Spinal cord (tissue), 9 donors: ENCODE measurements at regions not wholly inside any gene's neighbourhood (a gene's known extent, or its start where the extent isn't known, plus 50 kb on each side); places are given as distances from the start of the nearest gene placed in this dataset.
A peak's percentile ranks its signal among the peaks of the same experiment; 100 is the strongest.

ENCODE experiments used
- DNase-seq, 6 donors: peaks; one replicate each; pipeline versions ENCODE4 v3.0.0 to v3.0.0-alpha.2; 2013 to 2015; ENCODE audit warnings: low spot score in 6 of 6, low read depth in 4 of 6
- H3K27ac ChIP-seq: one replicate; pipeline ENCODE4 v1.5.1; 2013; ENCODE audit warnings: low read depth, low read length, control low read depth
- H3K27me3 ChIP-seq: one replicate; pipeline ENCODE4 v1.6.1; 2013; ENCODE audit warnings: low read length; ENCODE audit not compliant: control insufficient read depth, insufficient read depth
- H3K36me3 ChIP-seq: one replicate; pipeline ENCODE4 v1.6.1; 2013; ENCODE audit warnings: low read length; ENCODE audit not compliant: control insufficient read depth, insufficient read depth
- H3K4me1 ChIP-seq: one replicate; pipeline ENCODE4 v1.6.1; 2013; ENCODE audit warnings: low read length; ENCODE audit not compliant: control insufficient read depth, insufficient read depth
- H3K4me3 ChIP-seq: one replicate; pipeline ENCODE4 v1.5.1; 2013; ENCODE audit warnings: low read depth, low read length, control low read depth
- H3K9me3 ChIP-seq: one replicate; pipeline ENCODE4 v1.6.1; 2013; ENCODE audit warnings: low read length; ENCODE audit not compliant: control insufficient read depth, insufficient read depth
- WGBS: methylation state at CpG from one replicate; pipeline ENCODE4 v1.1.5; 2013; ENCODE audit warnings: missing lambda C conversion rate; ENCODE audit not compliant: insufficient coverage; 5-methylcytosine and 5-hydroxymethylcytosine counted together
- donor health status: healthy.

- no peak for DNase-seq
Measured at GRCh38 chr4:63566658-63567057, 842.6 kb downstream of the TECRL start.

GRCh38 chr4:63563288-63564014 is 845.8 kb downstream of the TECRL start:
- WGBS: 52% methylated on average over 4 of the region's 4 CpGs
- Histone ChIP-seq H3K4me3 (no peak overlapping the region), H3K27me3 (no peaks in the 10 kb centered on the region), H3K36me3 (no peaks in the 10 kb centered on the region), H3K27ac (no peak overlapping the region), H3K9me3 (no peaks in the 10 kb centered on the region), H3K4me1 (no peaks in the 10 kb centered on the region)
- DNase-seq: peak in 2 of 6 donors; percentile 15 to 34

More at GRCh38 chr4:63566658-63567057, 842.6 kb downstream of the TECRL start:
- Histone ChIP-seq H3K9me3 (no peaks in the 10 kb centered on the region), H3K4me1 (no peaks in the 10 kb centered on the region), H3K4me3 (no peak overlapping the region), H3K27ac (no peak overlapping the region), H3K27me3 (no peaks in the 10 kb centered on the region), H3K36me3 (no peaks in the 10 kb centered on the region)
- 88% methylated on average over 1 of the region's 2 CpGs for WGBS

- Histone ChIP-seq H3K36me3 (no peaks in the 10 kb centered on the region), H3K4me3 (no peak overlapping the region), H3K27me3 (no peaks in the 10 kb centered on the region), H3K27ac (no peak overlapping the region), H3K4me1 (no peaks in the 10 kb centered on the region), H3K9me3 (no peaks in the 10 kb centered on the region)
- DNase-seq: no peak
Measured at GRCh38 chr4:63558709-63559108, 850.5 kb downstream of the TECRL start.

- H3K36me3 ChIP-seq: no peaks in the 10 kb centered on the region
- no peaks in the 10 kb centered on the region for H3K27me3 ChIP-seq
- no peak overlapping the region for H3K27ac ChIP-seq
- DNase-seq: no peak
- H3K9me3 ChIP-seq: no peaks in the 10 kb centered on the region
- H3K4me3 ChIP-seq: no peak overlapping the region
- WGBS: 81% methylated on average over 3 of the region's 4 CpGs
- no peaks in the 10 kb centered on the region for H3K4me1 ChIP-seq
Measured at GRCh38 chr4:63556332-63556731, 852.9 kb downstream of the TECRL start.

GRCh38 chr4:63553123-63553522 is 856.1 kb downstream of the TECRL start:
- H3K27me3 ChIP-seq: no peaks in the 10 kb centered on the region
- no peak for DNase-seq
- H3K36me3 ChIP-seq: no peaks in the 10 kb centered on the region
- no peak overlapping the region for H3K27ac ChIP-seq
- H3K9me3 ChIP-seq: no peaks in the 10 kb centered on the region
- no peaks in the 10 kb centered on the region for H3K4me1 ChIP-seq
- H3K4me3 ChIP-seq: no peak overlapping the region

GRCh38 chr4:63541828-63542227 is 867.4 kb downstream of the TECRL start:
- Histone ChIP-seq H3K36me3 (no peaks in the 10 kb centered on the region), H3K4me1 (no peaks in the 10 kb centered on the region), H3K4me3 (no peak overlapping the region), H3K27ac (no peak overlapping the region), H3K27me3 (no peaks in the 10 kb centered on the region), H3K9me3 (peaks cover 1% of the 10 kb centered on the region)
- DNase-seq: no peak
- WGBS: 87% methylated on average over 2 of the region's 2 CpGs

- H3K27ac ChIP-seq: no peak overlapping the region
- H3K4me1 ChIP-seq: no peaks in the 10 kb centered on the region
- H3K27me3 ChIP-seq: no peaks in the 10 kb centered on the region
- H3K4me3 ChIP-seq: no peak overlapping the region
- WGBS: no CpG with 5 or more reads among the region's 7 CpGs
- DNase-seq: no peak
- H3K9me3 ChIP-seq: no peaks in the 10 kb centered on the region
- H3K36me3 ChIP-seq: no peaks in the 10 kb centered on the region
Measured at GRCh38 chr4:63529581-63530337, 879.5 kb downstream of the TECRL start.

GRCh38 chr4:63528256-63528991 is 880.8 kb downstream of the TECRL start:
- H3K27me3 ChIP-seq: no peaks in the 10 kb centered on the region
- H3K27ac ChIP-seq: no peak overlapping the region
- no peaks in the 10 kb centered on the region for H3K9me3 ChIP-seq
- no peaks in the 10 kb centered on the region for H3K36me3 ChIP-seq
- no peaks in the 10 kb centered on the region for H3K4me1 ChIP-seq
- WGBS: no CpG with 5 or more reads among the region's 4 CpGs
- DNase-seq: peak in 2 of 6 donors; percentile 19 to 49
- no peak overlapping the region for H3K4me3 ChIP-seq

GRCh38 chr4:63526251-63526650 is 883.0 kb downstream of the TECRL start:
- no peak for DNase-seq
- Histone ChIP-seq H3K4me1 (no peaks in the 10 kb centered on the region), H3K36me3 (no peaks in the 10 kb centered on the region), H3K27ac (no peak overlapping the region), H3K9me3 (no peaks in the 10 kb centered on the region), H3K27me3 (no peaks in the 10 kb centered on the region), H3K4me3 (no peak overlapping the region)
- 100% methylated on average over 1 of the region's 1 CpG for WGBS
